ENCODE measurements at regions not wholly inside any gene's neighbourhood (a gene's known extent, or its start where the extent isn't known, plus 50 kb on each side); places are given as distances from the start of the nearest gene placed in this dataset.

DNA sequence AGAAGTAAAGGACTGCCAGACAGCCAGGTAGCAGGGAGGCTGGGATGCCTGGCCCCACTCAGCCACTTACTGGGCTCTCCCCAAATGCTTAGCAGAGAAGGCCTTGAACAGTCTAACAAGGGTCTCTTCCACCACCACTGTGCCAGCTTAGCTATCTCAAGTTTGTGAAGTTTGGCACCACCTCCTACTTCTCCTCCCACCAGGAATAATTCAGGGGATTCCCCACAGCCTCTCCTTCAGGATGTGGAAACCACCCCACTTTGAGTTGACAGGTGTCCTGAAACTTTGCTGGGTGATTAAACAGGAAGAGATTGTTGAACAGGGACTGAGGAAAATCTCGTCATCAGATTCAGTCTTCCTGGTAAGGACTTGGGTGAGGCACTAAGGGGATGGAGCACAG is 59.4 kb upstream of the ATP1B1 start:
- no peak for TF ChIP-seq EHMT2 (IDR thresholded peaks at IDR 0.05; ENCODE audit: low read depth)
- TF ChIP-seq, protein P1, sequence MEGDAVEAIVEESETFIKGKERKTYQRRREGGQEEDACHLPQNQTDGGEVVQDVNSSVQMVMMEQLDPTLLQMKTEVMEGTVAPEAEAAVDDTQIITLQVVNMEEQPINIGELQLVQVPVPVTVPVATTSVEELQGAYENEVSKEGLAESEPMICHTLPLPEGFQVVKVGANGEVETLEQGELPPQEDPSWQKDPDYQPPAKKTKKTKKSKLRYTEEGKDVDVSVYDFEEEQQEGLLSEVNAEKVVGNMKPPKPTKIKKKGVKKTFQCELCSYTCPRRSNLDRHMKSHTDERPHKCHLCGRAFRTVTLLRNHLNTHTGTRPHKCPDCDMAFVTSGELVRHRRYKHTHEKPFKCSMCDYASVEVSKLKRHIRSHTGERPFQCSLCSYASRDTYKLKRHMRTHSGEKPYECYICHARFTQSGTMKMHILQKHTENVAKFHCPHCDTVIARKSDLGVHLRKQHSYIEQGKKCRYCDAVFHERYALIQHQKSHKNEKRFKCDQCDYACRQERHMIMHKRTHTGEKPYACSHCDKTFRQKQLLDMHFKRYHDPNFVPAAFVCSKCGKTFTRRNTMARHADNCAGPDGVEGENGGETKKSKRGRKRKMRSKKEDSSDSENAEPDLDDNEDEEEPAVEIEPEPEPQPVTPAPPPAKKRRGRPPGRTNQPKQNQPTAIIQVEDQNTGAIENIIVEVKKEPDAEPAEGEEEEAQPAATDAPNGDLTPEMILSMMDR (IDR thresholded peaks at IDR 0.05), result no peak
- no peak for TF ChIP-seq SMC3 (IDR thresholded peaks at IDR 0.05)
- TF ChIP-seq HEYL (CRISPR knock-in tag; IDR thresholded peaks at IDR 0.05), result no peak
